ENCODE measurements at regions not wholly inside any gene's neighbourhood (a gene's known extent, or its start where the extent isn't known, plus 50 kb on each side); places are given as distances from the start of the nearest gene placed in this dataset.
A peak's percentile ranks its signal among the peaks of the same experiment; 100 is the strongest.

DNA sequence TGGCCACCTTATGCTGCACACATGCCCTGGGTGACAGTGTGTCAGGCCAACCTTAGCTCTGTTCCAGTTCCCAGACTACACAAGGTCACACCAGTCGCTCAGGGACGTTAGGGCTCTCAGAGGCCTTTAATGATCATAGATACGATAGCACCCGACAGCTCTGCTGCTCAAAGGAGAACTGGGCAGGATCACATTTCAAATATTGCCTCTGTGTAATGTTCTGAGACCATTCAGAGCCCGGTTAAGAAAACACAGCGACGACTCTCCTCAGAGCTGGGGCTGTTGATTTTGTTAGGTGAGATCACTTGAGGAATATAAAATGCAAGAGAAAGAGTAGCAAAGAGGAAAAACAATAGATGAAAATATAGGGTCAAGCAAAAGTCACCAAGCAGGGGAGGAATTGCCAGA lies 166.6 kb upstream of the TANK start:
- no peak for TF ChIP-seq POLR2A (IDR thresholded peaks at IDR 0.05)
- TF ChIP-seq, protein P1, sequence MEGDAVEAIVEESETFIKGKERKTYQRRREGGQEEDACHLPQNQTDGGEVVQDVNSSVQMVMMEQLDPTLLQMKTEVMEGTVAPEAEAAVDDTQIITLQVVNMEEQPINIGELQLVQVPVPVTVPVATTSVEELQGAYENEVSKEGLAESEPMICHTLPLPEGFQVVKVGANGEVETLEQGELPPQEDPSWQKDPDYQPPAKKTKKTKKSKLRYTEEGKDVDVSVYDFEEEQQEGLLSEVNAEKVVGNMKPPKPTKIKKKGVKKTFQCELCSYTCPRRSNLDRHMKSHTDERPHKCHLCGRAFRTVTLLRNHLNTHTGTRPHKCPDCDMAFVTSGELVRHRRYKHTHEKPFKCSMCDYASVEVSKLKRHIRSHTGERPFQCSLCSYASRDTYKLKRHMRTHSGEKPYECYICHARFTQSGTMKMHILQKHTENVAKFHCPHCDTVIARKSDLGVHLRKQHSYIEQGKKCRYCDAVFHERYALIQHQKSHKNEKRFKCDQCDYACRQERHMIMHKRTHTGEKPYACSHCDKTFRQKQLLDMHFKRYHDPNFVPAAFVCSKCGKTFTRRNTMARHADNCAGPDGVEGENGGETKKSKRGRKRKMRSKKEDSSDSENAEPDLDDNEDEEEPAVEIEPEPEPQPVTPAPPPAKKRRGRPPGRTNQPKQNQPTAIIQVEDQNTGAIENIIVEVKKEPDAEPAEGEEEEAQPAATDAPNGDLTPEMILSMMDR (IDR thresholded peaks at IDR 0.05), result no peak
- peak overlapping the region in 1 of 5 donors; percentile 67 for H3K27ac ChIP-seq
- H3K4me3 ChIP-seq, result no peak overlapping the region
- H3K4me1 ChIP-seq (replicated peaks in 1 of 2), result peaks cover 4 to 9% of the 10 kb centered on the region in 2 donors
- H3K9me3 ChIP-seq (replicated peaks in 1 of 3), result no peaks in the 10 kb centered on the region
- peak in 6 of 7 donors; percentile 21 to 64 (median 24) for DNase-seq
- H3K27me3 ChIP-seq, result no peaks in the 10 kb centered on the region
- 47 to 63% (median 54%) methylated on average over 7 of the region's 7 CpGs for WGBS, 4 donors
- H3K36me3 ChIP-seq (replicated peaks in 1 of 2), result no peaks in the 10 kb centered on the region
- intact Hi-C loops (cut with DNase I), result loop anchor here in 1 of 2 donors (5.0 kb wide), 1 partner anchor 741 kb away; no protein-coding TSS in a partner anchor

DNA sequence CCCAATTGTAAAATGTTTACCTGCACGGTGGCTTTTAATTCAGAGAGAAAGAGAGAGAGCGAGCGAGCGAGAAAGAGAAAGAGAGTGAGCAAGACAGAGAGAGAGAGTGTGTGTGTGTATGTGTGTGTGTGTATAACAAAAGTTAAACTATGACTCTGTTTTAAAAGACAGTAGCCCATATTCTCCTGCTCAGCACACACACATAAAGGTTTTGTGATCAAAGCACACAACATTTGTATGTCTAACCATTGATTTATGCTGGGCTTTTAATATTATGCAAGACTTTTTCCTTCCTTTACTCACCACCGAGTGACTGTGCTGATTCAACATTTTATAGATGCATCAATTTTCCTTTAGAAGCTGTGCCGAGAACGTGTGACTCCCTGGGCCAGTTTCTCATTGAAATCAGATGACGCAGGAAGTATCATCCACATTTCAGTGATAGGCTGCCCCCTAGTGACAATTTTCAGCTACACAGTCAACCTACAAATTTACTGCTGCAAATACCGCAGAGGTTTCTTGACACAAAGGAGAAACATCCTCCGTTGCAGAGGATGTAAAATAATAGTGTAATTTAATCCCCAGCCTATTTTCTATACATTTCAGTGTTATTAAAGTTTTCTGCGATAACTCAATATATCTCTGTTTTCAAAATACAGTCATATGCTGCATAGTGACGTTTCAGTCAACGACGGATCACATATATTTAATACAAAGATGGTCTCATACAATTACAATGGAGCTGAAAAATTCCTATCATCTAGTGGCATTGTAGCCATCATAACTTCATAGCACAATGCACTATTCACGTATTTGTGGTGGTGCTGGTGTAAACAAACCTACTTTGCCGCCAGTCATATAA lies 165.9 kb upstream of the TANK start:
- Histone ChIP-seq H3K27me3 (no peaks in the 10 kb centered on the region), H3K27ac (peak overlapping the region in 2 of 5 donors; percentile 23 to 67), H3K4me3 (no peak overlapping the region), H3K4me1 (replicated peaks in 1 of 2) (peaks cover 4 to 9% of the 10 kb centered on the region in 2 donors), H3K36me3 (replicated peaks in 1 of 2) (no peaks in the 10 kb centered on the region), H3K9me3 (replicated peaks in 1 of 3) (no peaks in the 10 kb centered on the region)
- TF ChIP-seq, protein P1 (IDR thresholded peaks at IDR 0.05), result peak; percentile 75 to 90 (median 88)
- TF ChIP-seq POLR2A (IDR thresholded peaks at IDR 0.05), result no peak
- DNase-seq, result peak; percentile 77 to 91 (median 87)
- WGBS, 4 donors, result 43 to 46% (median 44%) methylated on average over 16 of the region's 16 CpGs
- intact Hi-C loops (cut with DNase I), result loop anchor here in 1 of 2 donors (5.0 kb wide), 1 partner anchor 742 kb away; no protein-coding TSS in a partner anchor

DNA sequence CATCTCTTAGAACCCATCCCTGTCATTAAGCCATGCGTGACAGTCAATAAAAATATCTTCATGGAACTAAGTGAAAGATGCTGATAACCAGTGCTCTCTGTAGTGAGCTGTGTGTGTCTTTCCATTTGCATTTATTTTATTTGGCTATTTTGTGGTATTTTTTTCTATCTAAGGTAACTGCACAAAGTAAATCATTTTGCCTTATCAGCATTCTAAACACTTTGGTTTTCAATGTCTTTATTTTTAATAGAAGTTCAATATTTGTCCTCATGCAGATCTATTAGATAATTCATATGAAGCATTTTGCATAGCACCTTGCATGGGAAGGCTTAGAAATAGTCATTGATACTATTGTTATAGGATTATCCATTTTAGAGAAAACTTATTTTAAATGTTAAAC lies 163.6 kb upstream of the TANK start:
- H3K36me3 ChIP-seq (replicated peaks in 1 of 2), result no peaks in the 10 kb centered on the region
- H3K27ac ChIP-seq, result no peak overlapping the region
- H3K4me1 ChIP-seq (replicated peaks in 1 of 2), result peaks cover 4 to 9% of the 10 kb centered on the region in 2 donors
- WGBS, 4 donors, result 93 to 98% (median 96%) methylated on average over 1 of the region's 1 CpG
- H3K9me3 ChIP-seq (replicated peaks in 1 of 3), result no peaks in the 10 kb centered on the region
- no peaks in the 10 kb centered on the region for H3K27me3 ChIP-seq
- TF ChIP-seq, protein P1 (IDR thresholded peaks at IDR 0.05), result no peak
- no peak for TF ChIP-seq POLR2A (IDR thresholded peaks at IDR 0.05)
- no peak overlapping the region for H3K4me3 ChIP-seq
- intact Hi-C loops (cut with DNase I), result no loop called here
- no peak for DNase-seq

DNA sequence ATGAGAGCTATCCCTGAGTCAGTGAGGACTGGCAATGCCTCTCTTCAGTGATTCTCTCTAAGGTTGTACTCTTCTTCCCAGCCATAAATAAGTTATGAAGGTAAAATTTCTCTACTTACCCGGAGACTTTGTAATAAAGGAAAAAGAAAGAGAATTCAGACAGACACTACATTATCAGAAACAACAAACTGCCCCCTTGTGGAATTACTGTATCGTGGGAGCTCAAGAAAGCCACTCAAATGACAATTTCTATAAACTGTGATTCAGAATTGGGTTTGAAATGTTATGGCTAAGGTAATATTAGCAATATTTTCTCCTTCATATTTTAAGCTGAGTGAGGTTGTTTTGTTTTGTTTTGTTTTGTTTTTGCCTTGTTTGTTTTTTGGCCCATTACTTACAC lies 155.8 kb upstream of the TANK start:
- Histone ChIP-seq H3K4me1 (replicated peaks in 1 of 2) (no peaks in the 10 kb centered on the region), H3K4me3 (no peak overlapping the region), H3K9me3 (replicated peaks in 1 of 3) (no peaks in the 10 kb centered on the region), H3K36me3 (replicated peaks in 1 of 2) (no peaks in the 10 kb centered on the region), H3K27me3 (no peaks in the 10 kb centered on the region), H3K27ac (no peak overlapping the region)
- 37 to 50% (median 45%) methylated on average over 2 of the region's 2 CpGs for WGBS, 4 donors
- intact Hi-C loops (cut with DNase I), result no loop called here
- no peak for DNase-seq
- TF ChIP-seq, protein P1 (IDR thresholded peaks at IDR 0.05), result peak in 5 of 6 experiments; percentile 11 to 46 (median 23)
- no peak for TF ChIP-seq POLR2A (IDR thresholded peaks at IDR 0.05)
